Activated B cell treated with CpG ODN at 0.5 μM for 24 hours (primary cell): ENCODE measurements at regions not wholly inside any gene's neighbourhood (a gene's known extent, or its start where the extent isn't known, plus 50 kb on each side); places are given as distances from the start of the nearest gene placed in this dataset.

Source experiments
- ATAC-seq: fragments of 200-7000 bp; cut with Tn5 transposase; one replicate; pipeline ENCODE4 v1.10.0; 2021; ENCODE audit warnings: low read depth, mild to moderate bottlenecking, moderate library complexity
- CTCF ChIA-PET: fragments of 350-600 bp; sonication (Branson Sonifier 250); formaldehyde crosslinking; loops from one replicate; lab custom pipeline; 2021; ENCODE audit warnings: antibody characterized with exemption; lab: Charles Lee
- POLR2A ChIA-PET: fragments of 350-600 bp; sonication (Branson Sonifier 250); formaldehyde crosslinking; loops from one replicate; lab custom pipeline; 2021; ENCODE audit warnings: antibody characterized with exemption; lab: Charles Lee
- DNase-seq: peaks from one replicate; pipeline ENCODE4 v3.0.0; 2022
- H3K27ac Mint-ChIP-seq: one replicate; pipeline ENCODE4 v1.8.0; 2020; ENCODE audit warnings: mixed read lengths
- H3K27me3 Mint-ChIP-seq: one replicate; pipeline ENCODE4 v1.8.0; 2021; ENCODE audit warnings: mixed read lengths
- H3K36me3 Mint-ChIP-seq: one replicate; pipeline ENCODE4 v1.8.0; 2021; ENCODE audit warnings: low read depth, mixed read lengths
- H3K4me1 Mint-ChIP-seq: one replicate; pipeline ENCODE4 v1.8.0; 2021; ENCODE audit warnings: mixed read lengths
- H3K4me3 Mint-ChIP-seq: one replicate; pipeline ENCODE4 v1.8.0; 2020; ENCODE audit warnings: mild to moderate bottlenecking, mixed read lengths
- H3K9me3 Mint-ChIP-seq: one replicate; pipeline ENCODE4 v1.8.0; 2020; ENCODE audit warnings: mixed read lengths
- CTCF ChIP-seq: fragments of 200-600 bp; IDR thresholded peaks from one replicate; pipeline ENCODE4 v1.8.0; 2022; ENCODE audit warnings: antibody characterized with exemption, mild to moderate bottlenecking
- intact Hi-C: fragments of 100-400 bp; cut with micrococcal nuclease; formaldehyde crosslinking; loops from one replicate; pipeline ENCODE4 v1.15.1; 2024

- ChIA-PET POLR2A (no interaction called here), CTCF (no interaction called here)
- no peak for TF ChIP-seq CTCF
- H3K27ac Mint-ChIP-seq = no peak overlapping the region
- H3K27me3 Mint-ChIP-seq = no peaks in the 10 kb centered on the region
- H3K4me3 Mint-ChIP-seq = no peak overlapping the region
- DNase-seq = no peak
- H3K4me1 Mint-ChIP-seq = no peaks in the 10 kb centered on the region
- no peaks in the 10 kb centered on the region for H3K9me3 Mint-ChIP-seq
- no peaks in the 10 kb centered on the region for H3K36me3 Mint-ChIP-seq
- no peak for ATAC-seq
- intact Hi-C loops = no loop called here
These were observed 97.3 kb upstream of the STXBP5 start for GRCh38 chr6:147106759-147107401.

DNA sequence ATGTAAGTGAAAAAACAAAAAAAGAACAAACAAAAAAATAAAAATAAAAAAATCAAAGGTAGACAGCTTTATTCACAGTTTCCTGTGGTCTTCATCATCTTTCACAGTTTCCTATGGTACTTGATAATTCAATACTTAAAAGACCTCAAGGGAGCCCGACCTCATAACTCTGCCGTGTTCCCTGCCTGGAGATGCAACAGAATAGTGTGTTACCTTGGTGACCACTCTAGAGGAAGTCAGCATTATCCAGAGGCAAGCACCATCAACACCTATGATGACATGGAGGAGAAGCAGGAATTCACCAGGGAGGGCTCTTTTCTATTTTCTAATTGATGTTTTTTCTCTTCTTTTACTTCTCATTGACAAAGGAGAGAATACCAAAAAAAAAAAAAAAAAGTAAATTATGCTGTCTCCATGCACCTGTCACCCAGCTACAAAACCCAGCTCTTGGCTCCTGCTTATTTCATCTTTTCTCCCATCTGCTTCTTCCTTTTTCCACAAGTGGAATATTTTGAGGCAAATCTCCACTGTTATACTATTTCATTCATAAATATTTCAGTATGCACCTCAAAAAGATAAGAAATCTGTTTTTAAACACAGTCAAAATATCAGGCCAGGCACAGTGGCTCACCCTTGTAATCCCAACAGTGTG is 95.8 kb upstream of the STXBP5 start:
- no peaks in the 10 kb centered on the region for H3K36me3 Mint-ChIP-seq
- H3K27ac Mint-ChIP-seq = no peak overlapping the region
- ChIA-PET CTCF (no interaction called here), POLR2A (no interaction called here)
- no peaks in the 10 kb centered on the region for H3K27me3 Mint-ChIP-seq
- no peak for TF ChIP-seq CTCF
- no peaks in the 10 kb centered on the region for H3K4me1 Mint-ChIP-seq
- ATAC-seq = no peak
- no peaks in the 10 kb centered on the region for H3K9me3 Mint-ChIP-seq
- DNase-seq = no peak
- intact Hi-C loops = no loop called here
- H3K4me3 Mint-ChIP-seq = no peak overlapping the region

DNA sequence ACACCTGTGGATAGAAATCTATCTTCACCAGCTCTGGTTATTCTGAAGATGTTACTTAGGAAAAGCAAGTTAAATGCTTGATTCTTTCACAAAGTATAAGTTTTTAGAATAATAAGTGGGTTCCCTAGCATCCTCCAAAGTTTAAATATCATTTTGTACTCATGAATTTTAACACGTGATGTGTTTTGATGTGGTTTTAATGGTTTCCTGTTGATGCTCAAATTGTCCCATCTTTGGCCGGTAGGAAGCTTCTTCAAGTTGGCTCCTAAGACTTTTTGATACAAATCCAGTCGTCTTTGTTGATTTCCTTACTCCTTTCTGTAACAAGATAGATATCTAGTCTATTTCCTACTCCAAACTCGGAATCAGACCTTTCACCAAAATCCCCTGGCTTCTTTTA is 94.5 kb upstream of the STXBP5 start:
- no peaks in the 10 kb centered on the region for H3K27me3 Mint-ChIP-seq
- no peaks in the 10 kb centered on the region for H3K4me1 Mint-ChIP-seq
- TF ChIP-seq CTCF = no peak
- ChIA-PET POLR2A (no interaction called here), CTCF (no interaction called here)
- no peak overlapping the region for H3K4me3 Mint-ChIP-seq
- no peak for ATAC-seq
- intact Hi-C loops = no loop called here
- H3K9me3 Mint-ChIP-seq = no peaks in the 10 kb centered on the region
- no peak overlapping the region for H3K27ac Mint-ChIP-seq
- no peaks in the 10 kb centered on the region for H3K36me3 Mint-ChIP-seq
- no peak for DNase-seq

DNA sequence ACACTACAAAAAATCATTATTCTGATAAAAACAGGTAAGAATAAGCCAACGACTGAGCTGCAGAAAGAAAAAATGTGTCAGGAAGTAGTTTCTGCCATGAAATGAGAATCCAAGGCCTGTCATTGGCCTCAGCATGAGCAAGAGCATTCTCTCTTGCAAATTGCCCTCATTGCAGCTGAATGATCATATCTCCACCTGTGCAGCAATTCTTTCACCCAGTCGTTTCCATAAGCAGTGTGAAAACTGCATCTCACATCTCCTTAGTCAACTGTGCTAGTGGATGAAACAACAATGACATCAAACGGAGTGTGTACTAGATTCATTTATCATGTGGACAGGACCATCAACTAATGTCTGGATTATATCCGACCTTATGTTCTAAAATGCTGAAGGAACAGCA is 88.2 kb upstream of the STXBP5 start:
- peaks cover 6% of the 10 kb centered on the region for H3K27me3 Mint-ChIP-seq
- H3K36me3 Mint-ChIP-seq = no peaks in the 10 kb centered on the region
- ATAC-seq (no peak), DNase-seq (no peak)
- no peak overlapping the region for H3K27ac Mint-ChIP-seq
- H3K9me3 Mint-ChIP-seq = peaks cover 5% of the 10 kb centered on the region
- CTCF ChIA-PET = no interaction called here
- POLR2A ChIA-PET = no interaction called here
- no peak overlapping the region for H3K4me3 Mint-ChIP-seq
- TF ChIP-seq CTCF = no peak
- H3K4me1 Mint-ChIP-seq = no peaks in the 10 kb centered on the region
- intact Hi-C loops = no loop called here

DNA sequence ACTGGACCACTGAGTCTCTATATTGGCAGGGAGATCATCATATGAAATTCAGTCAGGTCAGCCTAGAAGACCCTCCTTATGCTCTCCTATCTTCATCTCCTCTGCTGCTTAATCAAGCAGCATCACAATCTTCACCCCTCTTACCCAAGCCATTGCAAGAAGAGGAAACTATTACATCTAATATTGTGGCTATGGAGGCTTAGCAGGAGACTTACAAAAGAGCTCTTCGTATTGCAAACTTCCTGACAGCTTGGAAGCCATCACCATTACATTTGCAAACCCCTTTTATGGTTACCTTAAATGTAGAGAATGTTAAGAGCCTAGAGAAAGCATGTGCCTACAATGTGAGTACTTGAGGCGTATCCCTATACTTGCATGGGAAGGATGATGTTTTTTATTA is 87.2 kb upstream of the STXBP5 start:
- H3K4me1 Mint-ChIP-seq = no peaks in the 10 kb centered on the region
- no peak for TF ChIP-seq CTCF
- intact Hi-C loops = no loop called here
- ATAC-seq = no peak
- no peaks in the 10 kb centered on the region for H3K36me3 Mint-ChIP-seq
- POLR2A ChIA-PET = no interaction called here
- DNase-seq = no peak
- no peak overlapping the region for H3K4me3 Mint-ChIP-seq
- peaks cover 6% of the 10 kb centered on the region for H3K27me3 Mint-ChIP-seq
- CTCF ChIA-PET = no interaction called here
- H3K9me3 Mint-ChIP-seq = peaks cover 5% of the 10 kb centered on the region
- no peak overlapping the region for H3K27ac Mint-ChIP-seq
